Esophagus muscularis mucosa (tissue), 4 donors: ENCODE measurements at regions not wholly inside any gene's neighbourhood (a gene's known extent, or its start where the extent isn't known, plus 50 kb on each side); places are given as distances from the start of the nearest gene placed in this dataset.
"Not testable (repeated sequence)": the region's sequence is repeated elsewhere in the genome, so short reads cannot be mapped to it uniquely, and the experiment has no call there.

ENCODE experiments used
- EP300 ChIP-seq: sonication (generic); formaldehyde crosslinking; IDR thresholded peaks from one replicate; pipeline ENCODE4 v1.6.1; 2017; ENCODE audit warnings: antibody characterized with exemption
- POLR2A ChIP-seq: fragments of 450-650 bp; IDR thresholded peaks from one replicate; pipeline ENCODE4 v1.6.1; 2017; ENCODE audit warnings: antibody characterized with exemption, moderate library complexity, mild to moderate bottlenecking, low read depth
- POLR2AphosphoS5 ChIP-seq, 2 donors: sonication (generic); formaldehyde crosslinking; IDR thresholded peaks; one replicate each; pipeline ENCODE4 v1.6.1; 2017; ENCODE audit warnings: antibody characterized with exemption in 2 of 2
- TF ChIP-seq, protein P1 (sequence below), 3 experiments: fragments of 200-600 bp in 2 of 3; fragments of 450-650 bp in 1 of 3; sonication (generic) in 2 of 3; IDR thresholded peaks; one replicate each; pipeline ENCODE4 v1.5.1; 2017 to 2019; ENCODE audit warnings: antibody characterized with exemption in 3 of 3, mild to moderate bottlenecking in 2 of 3, moderate library complexity in 1 of 3

- TF ChIP-seq, protein P1, sequence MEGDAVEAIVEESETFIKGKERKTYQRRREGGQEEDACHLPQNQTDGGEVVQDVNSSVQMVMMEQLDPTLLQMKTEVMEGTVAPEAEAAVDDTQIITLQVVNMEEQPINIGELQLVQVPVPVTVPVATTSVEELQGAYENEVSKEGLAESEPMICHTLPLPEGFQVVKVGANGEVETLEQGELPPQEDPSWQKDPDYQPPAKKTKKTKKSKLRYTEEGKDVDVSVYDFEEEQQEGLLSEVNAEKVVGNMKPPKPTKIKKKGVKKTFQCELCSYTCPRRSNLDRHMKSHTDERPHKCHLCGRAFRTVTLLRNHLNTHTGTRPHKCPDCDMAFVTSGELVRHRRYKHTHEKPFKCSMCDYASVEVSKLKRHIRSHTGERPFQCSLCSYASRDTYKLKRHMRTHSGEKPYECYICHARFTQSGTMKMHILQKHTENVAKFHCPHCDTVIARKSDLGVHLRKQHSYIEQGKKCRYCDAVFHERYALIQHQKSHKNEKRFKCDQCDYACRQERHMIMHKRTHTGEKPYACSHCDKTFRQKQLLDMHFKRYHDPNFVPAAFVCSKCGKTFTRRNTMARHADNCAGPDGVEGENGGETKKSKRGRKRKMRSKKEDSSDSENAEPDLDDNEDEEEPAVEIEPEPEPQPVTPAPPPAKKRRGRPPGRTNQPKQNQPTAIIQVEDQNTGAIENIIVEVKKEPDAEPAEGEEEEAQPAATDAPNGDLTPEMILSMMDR (IDR thresholded peaks at IDR 0.05) = not testable (repeated sequence)
- TF ChIP-seq EP300; POLR2A; POLR2AphosphoS5 (IDR thresholded peaks at IDR 0.05): not testable (repeated sequence)
Observed at GRCh38 chr3:198170781-198171180, 210.8 kb downstream of the LMLN start.
